ENCODE measurements at regions not wholly inside any gene's neighbourhood (a gene's known extent, or its start where the extent isn't known, plus 50 kb on each side); places are given as distances from the start of the nearest gene placed in this dataset.

GRCh38 chr6:148053796-148054195, 288.8 kb upstream of the SASH1 start:
- DNase-seq: no peak
- Histone ChIP-seq H3K4me3 (ENCODE audit: low read length) (no peak overlapping the region), H3K4me1 (ENCODE audit: control insufficient read depth, insufficient read depth, low read length) (no peaks in the 10 kb centered on the region), H3K27me3 (ENCODE audit: control insufficient read depth, insufficient read depth, low read length) (no peaks in the 10 kb centered on the region), H3K27ac (ENCODE audit: low read length) (no peak overlapping the region), H3K9me3 (ENCODE audit: control insufficient read depth, low read depth, low read length) (no peaks in the 10 kb centered on the region), H3K36me3 (ENCODE audit: control insufficient read depth, insufficient read depth, low read length) (no peaks in the 10 kb centered on the region)

DNA sequence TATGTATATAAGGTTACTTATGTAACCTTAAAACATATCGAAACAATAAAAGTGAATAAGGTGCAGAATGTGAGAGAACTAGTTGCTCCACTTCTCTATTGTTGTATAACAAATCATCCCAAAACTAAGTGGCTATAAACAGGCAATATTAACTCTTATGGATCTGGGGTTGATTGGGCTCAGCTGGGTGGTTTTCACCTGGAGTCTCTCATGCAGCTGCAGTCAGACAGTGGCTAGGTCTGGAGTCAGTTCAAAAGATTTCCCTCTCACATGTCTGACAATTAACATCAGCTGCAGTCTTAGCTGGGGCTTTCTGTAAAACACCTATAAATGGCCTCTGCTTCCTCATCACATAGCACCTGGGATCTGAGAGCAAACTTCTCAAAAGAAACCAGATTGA, 288.4 kb upstream of the SASH1 start:
- no peak for DNase-seq
- no peak overlapping the region for H3K4me3 ChIP-seq (ENCODE audit: low read length)
- H3K9me3 ChIP-seq (ENCODE audit: control insufficient read depth, low read depth, low read length): no peaks in the 10 kb centered on the region
- no peak overlapping the region for H3K27ac ChIP-seq (ENCODE audit: low read length)
- H3K36me3 ChIP-seq (ENCODE audit: control insufficient read depth, insufficient read depth, low read length): no peaks in the 10 kb centered on the region
- no peaks in the 10 kb centered on the region for H3K4me1 ChIP-seq (ENCODE audit: control insufficient read depth, insufficient read depth, low read length)
- no peaks in the 10 kb centered on the region for H3K27me3 ChIP-seq (ENCODE audit: control insufficient read depth, insufficient read depth, low read length)
- WGBS (ENCODE audit: insufficient coverage, low lambda C conversion rate): no CpG with 5 or more reads among the region's 1 CpG

GRCh38 chr6:148055419-148055818, 287.2 kb upstream of the SASH1 start:
- H3K27ac ChIP-seq (ENCODE audit: low read length): no peak overlapping the region
- no peaks in the 10 kb centered on the region for H3K4me1 ChIP-seq (ENCODE audit: control insufficient read depth, insufficient read depth, low read length)
- no peak overlapping the region for H3K4me3 ChIP-seq (ENCODE audit: low read length)
- H3K27me3 ChIP-seq (ENCODE audit: control insufficient read depth, insufficient read depth, low read length): no peaks in the 10 kb centered on the region
- peaks cover 8% of the 10 kb centered on the region for H3K9me3 ChIP-seq (ENCODE audit: control insufficient read depth, low read depth, low read length)
- no peak for DNase-seq
- WGBS (ENCODE audit: insufficient coverage, low lambda C conversion rate): no CpG with 5 or more reads among the region's 3 CpGs
- H3K36me3 ChIP-seq (ENCODE audit: control insufficient read depth, insufficient read depth, low read length): no peaks in the 10 kb centered on the region

DNA sequence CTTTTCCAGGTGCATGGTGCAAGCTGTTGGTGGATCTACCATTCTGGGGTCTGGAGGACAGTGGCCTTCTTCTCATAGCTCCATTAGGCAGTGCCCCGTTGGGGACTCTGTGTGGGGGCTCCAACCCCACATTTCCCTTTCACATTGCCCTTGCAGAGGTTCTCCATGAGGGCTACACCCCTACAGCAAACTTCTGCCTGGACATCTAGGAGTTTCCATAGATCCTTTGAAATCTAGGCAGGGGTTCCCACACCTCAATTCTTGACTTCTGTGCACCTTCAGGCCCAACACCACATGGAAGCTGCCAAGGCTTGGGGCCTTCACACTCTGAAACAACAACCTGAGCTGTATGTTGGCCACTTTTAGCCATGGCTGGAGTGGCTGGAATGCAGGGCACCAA, 282.8 kb upstream of the SASH1 start:
- H3K4me1 ChIP-seq (ENCODE audit: control insufficient read depth, insufficient read depth, low read length): no peaks in the 10 kb centered on the region
- H3K27me3 ChIP-seq (ENCODE audit: control insufficient read depth, insufficient read depth, low read length): no peaks in the 10 kb centered on the region
- H3K36me3 ChIP-seq (ENCODE audit: control insufficient read depth, insufficient read depth, low read length): no peaks in the 10 kb centered on the region
- H3K4me3 ChIP-seq (ENCODE audit: low read length): no peak overlapping the region
- no CpG with 5 or more reads among the region's 1 CpG for WGBS (ENCODE audit: insufficient coverage, low lambda C conversion rate)
- peaks cover 8% of the 10 kb centered on the region for H3K9me3 ChIP-seq (ENCODE audit: control insufficient read depth, low read depth, low read length)
- no peak overlapping the region for H3K27ac ChIP-seq (ENCODE audit: low read length)
- no peak for DNase-seq

DNA sequence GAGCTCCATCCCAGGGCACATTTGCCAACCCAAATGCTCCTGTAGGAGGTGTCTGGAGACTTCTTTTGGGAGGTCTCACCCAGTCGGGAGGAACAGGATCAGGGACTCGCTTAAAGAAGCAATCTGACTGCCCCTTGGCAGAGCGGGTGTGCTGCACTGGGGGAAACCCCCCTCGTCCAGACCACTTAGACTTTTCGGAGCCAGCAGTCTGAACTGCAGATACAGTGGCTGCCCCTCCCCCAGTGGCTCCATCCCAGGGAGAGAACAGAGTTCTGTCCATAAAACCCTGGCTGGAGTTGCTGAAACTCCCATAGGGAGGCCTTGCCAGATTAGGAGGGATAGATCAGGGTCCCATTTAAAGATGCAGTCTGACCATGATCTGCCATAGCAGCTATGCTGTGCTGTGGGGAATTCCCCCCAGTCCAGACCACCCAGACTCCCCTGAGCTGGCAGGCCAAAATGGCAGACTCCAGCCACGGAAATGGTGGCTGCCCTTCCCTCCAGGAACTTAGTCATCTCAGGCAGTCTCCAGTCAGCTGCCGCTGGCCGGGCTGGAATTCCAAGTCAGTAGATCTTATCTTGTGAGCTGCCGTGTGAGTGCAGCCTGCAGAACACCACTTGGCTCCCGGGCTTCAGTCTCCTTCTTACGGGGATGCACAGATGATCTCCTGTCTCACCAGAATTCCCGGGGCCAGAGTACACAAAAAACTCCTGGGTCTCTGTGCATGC, 278.1 kb upstream of the SASH1 start:
- Histone ChIP-seq H3K4me3 (ENCODE audit: low read length) (no peak overlapping the region), H3K36me3 (ENCODE audit: control insufficient read depth, insufficient read depth, low read length) (no peaks in the 10 kb centered on the region), H3K4me1 (ENCODE audit: control insufficient read depth, insufficient read depth, low read length) (no peaks in the 10 kb centered on the region), H3K9me3 (ENCODE audit: control insufficient read depth, low read depth, low read length) (peaks cover 7% of the 10 kb centered on the region), H3K27ac (ENCODE audit: low read length) (no peak overlapping the region), H3K27me3 (ENCODE audit: control insufficient read depth, insufficient read depth, low read length) (no peaks in the 10 kb centered on the region)
- no CpG with 5 or more reads among the region's 12 CpGs for WGBS (ENCODE audit: insufficient coverage, low lambda C conversion rate)
- no peak for DNase-seq

DNA sequence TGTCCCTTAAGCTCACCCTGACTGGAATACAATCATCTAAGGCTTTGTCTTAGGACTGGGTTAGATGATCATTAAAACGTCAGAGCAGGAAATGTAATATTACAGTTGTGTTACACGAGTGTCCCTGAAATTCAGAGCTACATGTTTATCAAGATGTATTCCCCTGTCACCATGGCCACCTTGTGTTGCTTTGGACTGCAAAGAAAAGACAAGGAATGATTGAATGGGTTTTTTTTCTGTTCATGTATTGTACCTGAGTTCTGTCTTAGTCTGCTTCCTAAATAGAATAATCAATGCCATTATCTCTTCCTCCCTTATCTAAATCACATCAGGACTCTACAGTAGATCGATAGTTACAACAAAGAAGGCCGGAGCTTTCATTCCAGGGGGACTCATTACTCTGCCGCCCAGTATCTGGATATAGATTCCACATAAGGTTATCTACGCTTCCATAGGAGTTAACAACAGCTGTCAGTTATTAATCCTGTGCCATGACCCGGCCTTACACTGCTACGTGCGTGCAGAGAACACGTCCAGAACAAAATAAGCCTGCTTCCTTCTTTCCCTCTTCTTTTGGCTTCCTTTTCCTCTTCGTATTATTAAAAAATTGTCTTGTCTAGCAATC, 274.1 kb upstream of the SASH1 start:
- DNase-seq: peak in 1 of 2 donors; percentile 8
- Histone ChIP-seq H3K36me3 (ENCODE audit: control insufficient read depth, insufficient read depth, low read length) (no peaks in the 10 kb centered on the region), H3K27me3 (ENCODE audit: control insufficient read depth, insufficient read depth, low read length) (no peaks in the 10 kb centered on the region), H3K9me3 (ENCODE audit: control insufficient read depth, low read depth, low read length) (peaks cover 5% of the 10 kb centered on the region), H3K4me1 (ENCODE audit: control insufficient read depth, insufficient read depth, low read length) (no peaks in the 10 kb centered on the region), H3K27ac (ENCODE audit: low read length) (no peak overlapping the region), H3K4me3 (ENCODE audit: low read length) (no peak overlapping the region)
- WGBS (ENCODE audit: insufficient coverage, low lambda C conversion rate): no CpG with 5 or more reads among the region's 11 CpGs

DNA sequence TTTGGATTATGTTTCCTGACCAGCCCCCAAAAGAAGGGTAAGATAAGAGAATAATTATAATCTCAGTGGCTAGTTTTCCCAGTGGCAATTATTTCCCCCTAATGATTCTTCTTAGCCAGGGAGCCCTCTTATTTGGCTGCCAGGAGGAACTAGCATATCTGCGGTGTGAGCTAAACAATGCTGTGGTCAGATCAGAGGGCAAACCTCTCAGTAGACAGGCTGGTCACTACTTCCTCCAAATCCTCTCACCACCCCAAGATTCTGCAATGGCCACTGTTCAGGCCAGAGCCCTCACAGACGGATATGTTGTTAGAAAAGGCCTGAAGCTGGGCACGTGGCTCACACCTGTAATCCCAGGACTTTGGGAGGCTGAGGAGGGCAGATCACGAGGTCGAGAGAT, 273.4 kb upstream of the SASH1 start:
- Histone ChIP-seq H3K27ac (ENCODE audit: low read length) (no peak overlapping the region), H3K36me3 (ENCODE audit: control insufficient read depth, insufficient read depth, low read length) (no peaks in the 10 kb centered on the region), H3K9me3 (ENCODE audit: control insufficient read depth, low read depth, low read length) (peaks cover 5% of the 10 kb centered on the region), H3K27me3 (ENCODE audit: control insufficient read depth, insufficient read depth, low read length) (no peaks in the 10 kb centered on the region), H3K4me3 (ENCODE audit: low read length) (no peak overlapping the region), H3K4me1 (ENCODE audit: control insufficient read depth, insufficient read depth, low read length) (no peaks in the 10 kb centered on the region)
- no peak for DNase-seq
- no CpG with 5 or more reads among the region's 5 CpGs for WGBS (ENCODE audit: insufficient coverage, low lambda C conversion rate)

- no peak for DNase-seq
- H3K36me3 ChIP-seq (ENCODE audit: control insufficient read depth, insufficient read depth, low read length): no peaks in the 10 kb centered on the region
- no peaks in the 10 kb centered on the region for H3K27me3 ChIP-seq (ENCODE audit: control insufficient read depth, insufficient read depth, low read length)
- 100% methylated on average over 1 of the region's 6 CpGs for WGBS (ENCODE audit: insufficient coverage, low lambda C conversion rate)
- no peaks in the 10 kb centered on the region for H3K4me1 ChIP-seq (ENCODE audit: control insufficient read depth, insufficient read depth, low read length)
- peaks cover 5% of the 10 kb centered on the region for H3K9me3 ChIP-seq (ENCODE audit: control insufficient read depth, low read depth, low read length)
- H3K4me3 ChIP-seq (ENCODE audit: low read length): no peak overlapping the region
- no peak overlapping the region for H3K27ac ChIP-seq (ENCODE audit: low read length)
These were observed 268.3 kb upstream of the SASH1 start for GRCh38 chr6:148074291-148074690.

- no peak overlapping the region for H3K4me3 ChIP-seq (ENCODE audit: low read length)
- no peaks in the 10 kb centered on the region for H3K27me3 ChIP-seq (ENCODE audit: control insufficient read depth, insufficient read depth, low read length)
- H3K27ac ChIP-seq (ENCODE audit: low read length): no peak overlapping the region
- H3K9me3 ChIP-seq (ENCODE audit: control insufficient read depth, low read depth, low read length): peaks cover 5% of the 10 kb centered on the region
- H3K36me3 ChIP-seq (ENCODE audit: control insufficient read depth, insufficient read depth, low read length): no peaks in the 10 kb centered on the region
- no CpG with 5 or more reads among the region's 5 CpGs for WGBS (ENCODE audit: insufficient coverage, low lambda C conversion rate)
- no peaks in the 10 kb centered on the region for H3K4me1 ChIP-seq (ENCODE audit: control insufficient read depth, insufficient read depth, low read length)
- no peak for DNase-seq
These were observed 267.9 kb upstream of the SASH1 start for GRCh38 chr6:148074738-148075137.

DNA sequence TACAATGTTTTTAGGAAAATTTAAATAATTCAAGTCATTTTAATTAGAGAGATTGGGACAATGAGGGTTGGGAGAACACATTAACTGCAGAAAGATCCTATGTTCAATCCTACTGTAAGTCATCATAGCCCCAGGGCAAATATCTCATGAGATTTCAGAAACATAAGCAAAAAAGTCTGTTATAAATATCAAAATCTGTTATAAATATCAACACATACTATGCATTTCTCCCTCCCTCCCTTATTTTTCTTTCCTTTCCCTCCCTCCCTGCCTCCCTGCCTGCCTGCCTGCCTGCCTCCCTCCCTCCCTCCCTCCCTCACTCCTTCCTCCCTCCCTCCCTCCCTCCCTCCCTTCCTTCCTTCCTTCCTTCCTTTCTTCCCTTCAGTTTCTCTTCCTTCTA, 267.3 kb upstream of the SASH1 start:
- Histone ChIP-seq H3K4me1 (ENCODE audit: control insufficient read depth, insufficient read depth, low read length) (no peaks in the 10 kb centered on the region), H3K27me3 (ENCODE audit: control insufficient read depth, insufficient read depth, low read length) (no peaks in the 10 kb centered on the region), H3K4me3 (ENCODE audit: low read length) (no peak overlapping the region), H3K9me3 (ENCODE audit: control insufficient read depth, low read depth, low read length) (peaks cover 5% of the 10 kb centered on the region), H3K27ac (ENCODE audit: low read length) (no peak overlapping the region), H3K36me3 (ENCODE audit: control insufficient read depth, insufficient read depth, low read length) (no peaks in the 10 kb centered on the region)
- no peak for DNase-seq

DNA sequence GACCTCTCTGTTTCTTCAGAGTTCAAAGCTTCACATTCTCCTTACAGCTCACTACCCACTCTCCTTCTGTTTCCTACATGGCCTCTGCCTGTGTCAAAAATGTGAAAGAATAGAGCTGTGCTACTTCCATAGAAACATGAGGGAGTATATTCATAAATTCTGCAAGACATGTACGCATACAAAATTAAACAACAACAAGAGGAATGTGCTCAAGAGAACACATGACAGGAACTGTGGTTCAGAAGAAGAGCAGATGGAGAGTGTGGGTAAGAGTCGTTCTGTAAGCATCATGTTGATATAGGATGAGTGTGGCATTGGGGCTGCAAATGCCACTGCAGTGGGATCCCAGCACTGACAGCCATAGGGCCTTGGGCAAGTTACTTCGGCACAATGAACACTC, 266.6 kb upstream of the SASH1 start:
- no peaks in the 10 kb centered on the region for H3K4me1 ChIP-seq (ENCODE audit: control insufficient read depth, insufficient read depth, low read length)
- H3K4me3 ChIP-seq (ENCODE audit: low read length): no peak overlapping the region
- no peaks in the 10 kb centered on the region for H3K27me3 ChIP-seq (ENCODE audit: control insufficient read depth, insufficient read depth, low read length)
- no peak overlapping the region for H3K27ac ChIP-seq (ENCODE audit: low read length)
- H3K9me3 ChIP-seq (ENCODE audit: control insufficient read depth, low read depth, low read length): peaks cover 5% of the 10 kb centered on the region
- H3K36me3 ChIP-seq (ENCODE audit: control insufficient read depth, insufficient read depth, low read length): no peaks in the 10 kb centered on the region
- no peak for DNase-seq
- no CpG with 5 or more reads among the region's 3 CpGs for WGBS (ENCODE audit: insufficient coverage, low lambda C conversion rate)

Measured in large intestine (tissue), 3 donors.